ENCODE measurements at regions not wholly inside any gene's neighbourhood (a gene's known extent, or its start where the extent isn't known, plus 50 kb on each side); places are given as distances from the start of the nearest gene placed in this dataset.

DNA sequence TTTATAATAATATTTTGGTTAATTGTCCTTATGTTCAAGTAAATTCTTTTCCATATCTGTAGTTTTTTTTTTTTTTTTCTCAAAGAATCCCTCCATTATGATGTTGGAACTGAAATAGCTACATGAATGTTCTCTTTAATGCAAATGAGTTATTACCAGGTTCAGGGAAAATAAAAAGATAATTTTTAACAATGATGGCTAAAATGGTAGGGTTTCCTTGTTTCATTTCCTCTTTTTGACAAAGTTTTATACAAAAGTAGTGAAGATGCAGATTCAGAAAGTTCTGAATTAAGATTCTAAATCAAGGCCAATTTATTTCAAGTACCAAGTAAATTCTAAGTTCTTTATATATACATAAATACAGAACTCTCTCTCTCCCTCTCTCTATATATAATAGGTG, 779.0 kb upstream of the INTU start (continued):
- TF ChIP-seq CBFB (CRISPR knock-in tag; IDR thresholded peaks at IDR 0.05; ENCODE audit: low read depth) = no peak
- TF ChIP-seq, protein P1, sequence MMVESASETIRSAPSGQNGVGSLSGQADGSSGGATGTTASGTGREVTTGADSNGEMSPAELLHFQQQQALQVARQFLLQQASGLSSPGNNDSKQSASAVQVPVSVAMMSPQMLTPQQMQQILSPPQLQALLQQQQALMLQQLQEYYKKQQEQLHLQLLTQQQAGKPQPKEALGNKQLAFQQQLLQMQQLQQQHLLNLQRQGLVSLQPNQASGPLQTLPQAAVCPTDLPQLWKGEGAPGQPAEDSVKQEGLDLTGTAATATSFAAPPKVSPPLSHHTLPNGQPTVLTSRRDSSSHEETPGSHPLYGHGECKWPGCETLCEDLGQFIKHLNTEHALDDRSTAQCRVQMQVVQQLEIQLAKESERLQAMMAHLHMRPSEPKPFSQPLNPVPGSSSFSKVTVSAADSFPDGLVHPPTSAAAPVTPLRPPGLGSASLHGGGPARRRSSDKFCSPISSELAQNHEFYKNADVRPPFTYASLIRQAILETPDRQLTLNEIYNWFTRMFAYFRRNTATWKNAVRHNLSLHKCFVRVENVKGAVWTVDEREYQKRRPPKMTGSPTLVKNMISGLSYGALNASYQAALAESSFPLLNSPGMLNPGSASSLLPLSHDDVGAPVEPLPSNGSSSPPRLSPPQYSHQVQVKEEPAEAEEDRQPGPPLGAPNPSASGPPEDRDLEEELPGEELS (CRISPR knock-in tag; IDR thresholded peaks at IDR 0.05) = no peak

DNA sequence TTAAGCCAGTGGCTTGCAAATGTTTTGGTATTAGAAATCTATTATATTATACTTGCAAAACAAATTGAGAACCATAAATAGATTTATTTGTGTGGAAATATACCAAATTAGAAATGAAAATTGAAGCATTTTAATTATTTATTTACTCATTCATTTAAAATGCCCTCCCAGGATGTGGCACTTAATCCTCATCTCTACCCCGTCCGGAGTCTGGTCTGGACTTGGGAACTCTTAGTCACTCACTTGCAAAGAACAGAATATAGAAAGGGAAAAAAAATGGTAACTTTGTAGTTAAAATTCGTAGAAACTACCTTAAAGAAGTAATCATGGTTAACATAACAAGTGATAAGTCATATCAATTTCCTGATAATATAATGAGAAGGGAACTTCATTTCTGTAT, 775.9 kb upstream of the INTU start:
- DNase-seq (ENCODE audit: low spot score) (no peak), ATAC-seq (no peak)
- no peak for TF ChIP-seq CREB1 (CRISPR knock-in tag; IDR thresholded peaks at IDR 0.05)
- TF ChIP-seq, protein P2, sequence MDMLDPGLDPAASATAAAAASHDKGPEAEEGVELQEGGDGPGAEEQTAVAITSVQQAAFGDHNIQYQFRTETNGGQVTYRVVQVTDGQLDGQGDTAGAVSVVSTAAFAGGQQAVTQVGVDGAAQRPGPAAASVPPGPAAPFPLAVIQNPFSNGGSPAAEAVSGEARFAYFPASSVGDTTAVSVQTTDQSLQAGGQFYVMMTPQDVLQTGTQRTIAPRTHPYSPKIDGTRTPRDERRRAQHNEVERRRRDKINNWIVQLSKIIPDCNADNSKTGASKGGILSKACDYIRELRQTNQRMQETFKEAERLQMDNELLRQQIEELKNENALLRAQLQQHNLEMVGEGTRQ (CRISPR knock-in tag; IDR thresholded peaks at IDR 0.05) = no peak
- TF ChIP-seq, protein P3, sequence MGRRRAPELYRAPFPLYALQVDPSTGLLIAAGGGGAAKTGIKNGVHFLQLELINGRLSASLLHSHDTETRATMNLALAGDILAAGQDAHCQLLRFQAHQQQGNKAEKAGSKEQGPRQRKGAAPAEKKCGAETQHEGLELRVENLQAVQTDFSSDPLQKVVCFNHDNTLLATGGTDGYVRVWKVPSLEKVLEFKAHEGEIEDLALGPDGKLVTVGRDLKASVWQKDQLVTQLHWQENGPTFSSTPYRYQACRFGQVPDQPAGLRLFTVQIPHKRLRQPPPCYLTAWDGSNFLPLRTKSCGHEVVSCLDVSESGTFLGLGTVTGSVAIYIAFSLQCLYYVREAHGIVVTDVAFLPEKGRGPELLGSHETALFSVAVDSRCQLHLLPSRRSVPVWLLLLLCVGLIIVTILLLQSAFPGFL (CRISPR knock-in tag; IDR thresholded peaks at IDR 0.05; ENCODE audit: borderline replicate concordance) = no peak
- TF ChIP-seq ZNF219 (CRISPR knock-in tag; IDR thresholded peaks at IDR 0.05; ENCODE audit: borderline replicate concordance) = no peak
- TF ChIP-seq, protein P4, sequence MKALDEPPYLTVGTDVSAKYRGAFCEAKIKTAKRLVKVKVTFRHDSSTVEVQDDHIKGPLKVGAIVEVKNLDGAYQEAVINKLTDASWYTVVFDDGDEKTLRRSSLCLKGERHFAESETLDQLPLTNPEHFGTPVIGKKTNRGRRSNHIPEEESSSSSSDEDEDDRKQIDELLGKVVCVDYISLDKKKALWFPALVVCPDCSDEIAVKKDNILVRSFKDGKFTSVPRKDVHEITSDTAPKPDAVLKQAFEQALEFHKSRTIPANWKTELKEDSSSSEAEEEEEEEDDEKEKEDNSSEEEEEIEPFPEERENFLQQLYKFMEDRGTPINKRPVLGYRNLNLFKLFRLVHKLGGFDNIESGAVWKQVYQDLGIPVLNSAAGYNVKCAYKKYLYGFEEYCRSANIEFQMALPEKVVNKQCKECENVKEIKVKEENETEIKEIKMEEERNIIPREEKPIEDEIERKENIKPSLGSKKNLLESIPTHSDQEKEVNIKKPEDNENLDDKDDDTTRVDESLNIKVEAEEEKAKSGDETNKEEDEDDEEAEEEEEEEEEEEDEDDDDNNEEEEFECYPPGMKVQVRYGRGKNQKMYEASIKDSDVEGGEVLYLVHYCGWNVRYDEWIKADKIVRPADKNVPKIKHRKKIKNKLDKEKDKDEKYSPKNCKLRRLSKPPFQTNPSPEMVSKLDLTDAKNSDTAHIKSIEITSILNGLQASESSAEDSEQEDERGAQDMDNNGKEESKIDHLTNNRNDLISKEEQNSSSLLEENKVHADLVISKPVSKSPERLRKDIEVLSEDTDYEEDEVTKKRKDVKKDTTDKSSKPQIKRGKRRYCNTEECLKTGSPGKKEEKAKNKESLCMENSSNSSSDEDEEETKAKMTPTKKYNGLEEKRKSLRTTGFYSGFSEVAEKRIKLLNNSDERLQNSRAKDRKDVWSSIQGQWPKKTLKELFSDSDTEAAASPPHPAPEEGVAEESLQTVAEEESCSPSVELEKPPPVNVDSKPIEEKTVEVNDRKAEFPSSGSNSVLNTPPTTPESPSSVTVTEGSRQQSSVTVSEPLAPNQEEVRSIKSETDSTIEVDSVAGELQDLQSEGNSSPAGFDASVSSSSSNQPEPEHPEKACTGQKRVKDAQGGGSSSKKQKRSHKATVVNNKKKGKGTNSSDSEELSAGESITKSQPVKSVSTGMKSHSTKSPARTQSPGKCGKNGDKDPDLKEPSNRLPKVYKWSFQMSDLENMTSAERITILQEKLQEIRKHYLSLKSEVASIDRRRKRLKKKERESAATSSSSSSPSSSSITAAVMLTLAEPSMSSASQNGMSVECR (CRISPR knock-in tag; IDR thresholded peaks at IDR 0.05; ENCODE audit: borderline replicate concordance) = no peak
- TF ChIP-seq SOX15 (CRISPR knock-in tag; IDR thresholded peaks at IDR 0.05) = no peak
- TF ChIP-seq NR2C2 (CRISPR knock-in tag; IDR thresholded peaks at IDR 0.05) = no peak
- no peak for TF ChIP-seq ZNF423 (CRISPR knock-in tag; IDR thresholded peaks at IDR 0.05)
- Mint-ChIP-seq H3K4me3 (no peak overlapping the region), H3K36me3 (no peaks in the 10 kb centered on the region), H3K4me1 (no peaks in the 10 kb centered on the region), H3K27ac (no peak overlapping the region), H3K9me3 (no peaks in the 10 kb centered on the region), H3K27me3 (ENCODE audit: low read depth) (no peaks in the 10 kb centered on the region)
- ChIA-PET CTCF (no interaction called here), POLR2A (no interaction called here)

DNA sequence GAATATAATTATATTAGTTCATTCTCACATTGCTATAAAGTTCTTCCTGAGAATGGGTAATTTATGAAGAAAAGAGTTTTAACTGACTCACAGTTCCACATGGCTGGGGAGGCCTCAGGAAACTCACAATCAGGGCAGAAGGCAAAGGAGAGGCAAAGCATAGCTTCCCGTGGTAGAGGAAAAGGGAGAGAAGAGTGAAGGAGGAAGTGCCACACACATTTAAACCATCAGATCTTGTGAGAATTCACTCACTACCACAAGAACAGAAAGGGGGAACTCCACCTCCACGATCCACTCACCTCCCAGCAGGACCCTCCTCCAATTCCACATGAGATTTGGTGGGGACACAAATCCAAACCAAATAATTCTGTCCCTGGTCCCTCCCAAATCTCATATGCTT, 773.4 kb upstream of the INTU start:
- ChIA-PET POLR2A (no interaction called here), CTCF (no interaction called here)
- ATAC-seq (no peak), DNase-seq (ENCODE audit: low spot score) (no peak)
- no peak overlapping the region for H3K4me3 Mint-ChIP-seq
- H3K4me1 Mint-ChIP-seq = no peaks in the 10 kb centered on the region
- H3K36me3 Mint-ChIP-seq = no peaks in the 10 kb centered on the region
- H3K27me3 Mint-ChIP-seq (ENCODE audit: low read depth) = no peaks in the 10 kb centered on the region
- H3K27ac Mint-ChIP-seq = no peak overlapping the region
- H3K9me3 Mint-ChIP-seq = peaks cover 5% of the 10 kb centered on the region
- TF ChIP-seq HMGA2 (CRISPR knock-in tag; IDR thresholded peaks at IDR 0.05) (no peak), GRHL2 (CRISPR knock-in tag; IDR thresholded peaks at IDR 0.05; ENCODE audit: insufficient replicate concordance, severe bottlenecking) (no peak), MXD4 (CRISPR knock-in tag; IDR thresholded peaks at IDR 0.05; ENCODE audit: borderline replicate concordance) (no peak), ZNF671 (CRISPR knock-in tag; IDR thresholded peaks at IDR 0.05) (no peak), RORB (CRISPR knock-in tag; IDR thresholded peaks at IDR 0.05) (no peak), CREM (CRISPR knock-in tag; IDR thresholded peaks at IDR 0.05) (no peak), MYBL2 (CRISPR knock-in tag; IDR thresholded peaks at IDR 0.05) (no peak)
- TF ChIP-seq, protein P5, sequence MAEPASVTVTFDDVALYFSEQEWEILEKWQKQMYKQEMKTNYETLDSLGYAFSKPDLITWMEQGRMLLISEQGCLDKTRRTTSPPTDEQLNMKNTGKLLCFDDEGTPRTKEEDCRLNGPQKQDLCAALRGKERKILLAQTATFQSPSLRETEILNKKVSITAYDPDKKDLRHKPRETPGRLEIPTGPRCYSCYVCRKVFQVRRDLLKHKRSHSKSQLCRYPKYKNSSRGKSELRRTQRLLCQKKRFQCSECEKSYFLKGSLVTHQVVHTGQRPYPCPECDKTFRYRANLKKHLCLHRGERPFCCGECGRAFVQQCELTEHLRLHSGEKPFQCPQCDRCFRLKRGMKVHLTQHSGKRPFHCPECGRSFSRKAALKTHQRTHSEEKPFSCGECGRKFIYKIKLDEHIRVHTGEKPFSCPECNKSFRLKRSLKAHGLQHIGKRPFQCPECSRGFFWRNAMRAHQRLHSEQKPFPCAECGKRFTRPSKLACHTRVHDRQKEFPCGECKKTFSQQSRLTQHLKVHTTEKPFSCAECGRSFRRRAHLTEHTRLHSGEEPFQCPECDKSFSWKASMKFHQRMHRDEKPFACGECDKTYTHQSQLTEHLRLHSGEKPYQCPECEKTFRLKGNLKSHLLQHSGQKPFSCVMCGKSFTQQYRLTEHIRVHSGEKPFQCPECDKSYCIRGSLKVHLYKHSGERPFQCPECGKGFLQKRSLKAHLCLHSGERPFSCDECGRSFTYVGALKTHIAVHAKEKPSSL (CRISPR knock-in tag; conservative IDR thresholded peaks at IDR 0.05) = no peak
- TF ChIP-seq, protein P6, sequence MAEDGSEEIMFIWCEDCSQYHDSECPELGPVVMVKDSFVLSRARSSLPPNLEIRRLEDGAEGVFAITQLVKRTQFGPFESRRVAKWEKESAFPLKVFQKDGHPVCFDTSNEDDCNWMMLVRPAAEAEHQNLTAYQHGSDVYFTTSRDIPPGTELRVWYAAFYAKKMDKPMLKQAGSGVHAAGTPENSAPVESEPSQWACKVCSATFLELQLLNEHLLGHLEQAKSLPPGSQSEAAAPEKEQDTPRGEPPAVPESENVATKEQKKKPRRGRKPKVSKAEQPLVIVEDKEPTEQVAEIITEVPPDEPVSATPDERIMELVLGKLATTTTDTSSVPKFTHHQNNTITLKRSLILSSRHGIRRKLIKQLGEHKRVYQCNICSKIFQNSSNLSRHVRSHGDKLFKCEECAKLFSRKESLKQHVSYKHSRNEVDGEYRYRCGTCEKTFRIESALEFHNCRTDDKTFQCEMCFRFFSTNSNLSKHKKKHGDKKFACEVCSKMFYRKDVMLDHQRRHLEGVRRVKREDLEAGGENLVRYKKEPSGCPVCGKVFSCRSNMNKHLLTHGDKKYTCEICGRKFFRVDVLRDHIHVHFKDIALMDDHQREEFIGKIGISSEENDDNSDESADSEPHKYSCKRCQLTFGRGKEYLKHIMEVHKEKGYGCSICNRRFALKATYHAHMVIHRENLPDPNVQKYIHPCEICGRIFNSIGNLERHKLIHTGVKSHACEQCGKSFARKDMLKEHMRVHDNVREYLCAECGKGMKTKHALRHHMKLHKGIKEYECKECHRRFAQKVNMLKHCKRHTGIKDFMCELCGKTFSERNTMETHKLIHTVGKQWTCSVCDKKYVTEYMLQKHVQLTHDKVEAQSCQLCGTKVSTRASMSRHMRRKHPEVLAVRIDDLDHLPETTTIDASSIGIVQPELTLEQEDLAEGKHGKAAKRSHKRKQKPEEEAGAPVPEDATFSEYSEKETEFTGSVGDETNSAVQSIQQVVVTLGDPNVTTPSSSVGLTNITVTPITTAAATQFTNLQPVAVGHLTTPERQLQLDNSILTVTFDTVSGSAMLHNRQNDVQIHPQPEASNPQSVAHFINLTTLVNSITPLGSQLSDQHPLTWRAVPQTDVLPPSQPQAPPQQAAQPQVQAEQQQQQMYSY (CRISPR knock-in tag; IDR thresholded peaks at IDR 0.05) = no peak
